GM19467 (cell line): ENCODE measurements at regions not wholly inside any gene's neighbourhood (a gene's known extent, or its start where the extent isn't known, plus 50 kb on each side); places are given as distances from the start of the nearest gene placed in this dataset.

Experiments
- ATAC-seq: cut with Tn5 transposase; IDR thresholded peaks from one replicate; pipeline ENCODE4 v1.9.1; 2021; ENCODE audit warnings: mild to moderate bottlenecking, moderate library complexity; ENCODE audit not compliant: unreplicated experiment

DNA sequence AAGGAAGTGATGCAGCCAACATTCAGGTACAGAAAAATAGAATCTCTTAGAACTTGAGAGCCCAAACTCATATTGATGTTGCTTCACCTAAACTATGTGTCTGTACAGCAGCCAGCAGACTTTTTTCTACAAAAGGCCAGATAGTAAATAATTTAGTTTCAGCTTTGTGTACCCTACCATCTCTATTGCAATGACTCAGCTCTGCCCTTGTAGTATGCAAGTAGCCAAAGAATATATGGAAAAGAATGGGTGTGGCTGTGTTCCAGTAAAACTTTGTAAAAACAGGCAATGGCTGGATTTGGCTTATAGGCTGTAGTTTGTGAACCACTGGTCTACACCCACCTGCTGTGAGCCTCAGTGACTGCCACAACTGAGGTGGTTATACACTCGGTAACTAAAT, 392.5 kb upstream of the RARB start:
- no peak for ATAC-seq

DNA sequence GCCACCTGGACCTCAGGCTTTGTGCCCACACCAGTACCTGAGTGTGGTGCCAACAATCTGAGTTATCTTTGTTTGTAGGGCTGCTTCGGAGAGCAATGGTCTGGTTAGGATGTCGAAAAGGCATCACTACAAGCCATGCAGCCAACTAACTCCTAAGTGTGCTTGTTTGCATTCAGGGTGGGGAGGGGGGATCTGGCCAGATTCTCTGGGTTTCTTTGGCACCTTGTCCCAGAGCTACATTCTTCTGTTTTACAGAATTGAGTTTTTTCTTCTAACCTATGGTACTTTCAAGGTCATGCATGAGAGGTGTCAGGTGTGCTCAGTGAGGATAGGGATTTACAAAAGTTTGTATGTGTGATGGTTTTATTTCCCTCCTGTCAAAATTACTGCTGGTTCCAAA, 391.4 kb upstream of the RARB start:
- no peak for ATAC-seq

DNA sequence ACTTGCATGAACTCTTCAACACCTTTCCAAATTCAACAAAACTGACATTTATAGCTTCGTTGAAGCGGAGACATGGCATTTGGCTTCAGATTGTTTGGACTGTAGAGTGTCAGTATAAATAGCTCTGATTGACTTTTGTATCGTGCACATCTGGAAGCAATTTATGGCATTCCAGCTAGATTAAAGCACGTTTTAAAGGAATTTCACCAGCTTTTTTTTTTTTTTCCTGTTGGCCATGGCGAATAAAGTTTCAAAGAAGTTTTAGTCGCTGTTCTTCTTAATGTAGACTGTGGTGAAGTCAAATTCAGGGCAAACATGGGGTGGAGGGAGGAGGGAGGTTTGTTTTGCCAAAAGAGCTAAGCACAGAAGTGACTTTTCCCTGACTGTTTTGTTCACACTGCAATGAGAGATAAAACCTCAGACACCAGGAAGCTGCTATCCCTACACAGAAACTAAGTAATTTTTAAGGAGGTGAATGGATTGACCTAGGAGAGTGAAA, 391.0 kb upstream of the RARB start:
- no peak for ATAC-seq

DNA sequence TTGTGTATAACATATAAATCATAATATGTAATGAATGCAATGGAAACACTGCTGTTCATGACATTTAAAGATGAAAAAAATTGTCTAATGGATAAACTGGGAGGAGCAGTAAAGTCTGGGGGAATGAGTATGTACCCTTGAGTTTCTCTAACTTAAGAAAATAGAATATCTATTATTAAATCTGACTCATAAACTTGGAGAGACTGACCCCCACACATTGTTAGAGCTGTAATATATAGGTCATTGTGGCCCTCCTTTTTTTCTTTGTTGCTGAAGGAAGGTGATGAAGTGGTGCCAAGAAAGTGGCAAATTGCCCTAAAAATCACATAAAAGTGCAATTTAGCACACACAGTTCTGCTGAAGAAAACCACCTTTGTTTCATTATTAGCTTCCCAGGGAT, 389.8 kb upstream of the RARB start:
- no peak for ATAC-seq

- ATAC-seq, result no peak
Measured at GRCh38 chr3:25038922-25039321, 389.1 kb upstream of the RARB start.

DNA sequence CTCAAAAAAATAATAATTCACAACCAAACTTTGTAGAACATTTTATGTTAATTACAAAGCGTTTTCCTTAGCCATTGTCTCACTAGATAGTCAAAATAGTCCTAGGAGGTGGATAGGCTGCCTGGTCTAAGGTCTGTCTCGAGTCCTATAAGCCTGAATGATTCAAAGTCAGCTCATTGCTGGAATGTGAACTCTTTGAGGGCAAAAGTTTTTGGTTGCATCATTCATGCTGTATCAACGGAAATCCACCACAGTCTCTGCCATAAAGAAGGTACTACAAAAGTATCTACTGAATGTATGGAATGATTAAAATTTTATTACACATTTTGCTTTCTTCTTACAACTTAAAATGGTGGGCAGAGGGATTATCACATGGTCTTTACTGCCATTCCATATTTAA, 387.3 kb upstream of the RARB start:
- no peak for ATAC-seq

DNA sequence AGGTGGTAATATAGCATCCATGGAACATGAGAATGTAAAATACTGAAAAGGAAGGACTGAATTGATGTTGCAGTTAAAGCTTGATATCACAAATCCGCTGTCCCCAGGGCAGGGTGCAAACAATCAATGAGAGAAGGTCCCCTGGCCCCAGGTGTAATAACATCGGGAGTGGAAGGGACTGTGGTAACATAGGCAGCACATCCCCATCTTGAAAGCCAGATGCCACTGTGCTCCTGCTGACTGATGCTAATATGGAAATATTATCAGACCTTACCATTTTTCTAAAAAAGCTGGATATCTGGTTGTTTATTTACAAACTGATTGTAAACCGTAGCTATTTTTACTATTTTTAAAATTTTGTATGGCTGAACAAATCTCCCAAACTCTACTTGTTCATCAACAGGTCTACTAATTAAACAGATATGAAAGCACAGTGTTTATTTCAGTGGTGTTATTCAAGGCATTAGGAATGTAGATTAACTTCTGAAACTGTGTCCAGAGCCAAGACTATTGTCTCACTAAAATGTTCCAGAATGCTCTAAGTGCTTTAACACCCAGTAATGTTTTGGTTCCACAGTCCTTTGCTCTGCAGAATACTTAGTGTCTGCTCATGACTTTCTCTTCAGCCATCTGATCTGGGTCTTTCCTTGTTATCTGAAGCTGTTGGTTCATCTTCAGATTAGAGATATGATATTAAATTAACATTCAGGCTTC, 386.0 kb upstream of the RARB start:
- no peak for ATAC-seq

- no peak for ATAC-seq
Measured at GRCh38 chr3:25043177-25043576, 384.9 kb upstream of the RARB start.

DNA sequence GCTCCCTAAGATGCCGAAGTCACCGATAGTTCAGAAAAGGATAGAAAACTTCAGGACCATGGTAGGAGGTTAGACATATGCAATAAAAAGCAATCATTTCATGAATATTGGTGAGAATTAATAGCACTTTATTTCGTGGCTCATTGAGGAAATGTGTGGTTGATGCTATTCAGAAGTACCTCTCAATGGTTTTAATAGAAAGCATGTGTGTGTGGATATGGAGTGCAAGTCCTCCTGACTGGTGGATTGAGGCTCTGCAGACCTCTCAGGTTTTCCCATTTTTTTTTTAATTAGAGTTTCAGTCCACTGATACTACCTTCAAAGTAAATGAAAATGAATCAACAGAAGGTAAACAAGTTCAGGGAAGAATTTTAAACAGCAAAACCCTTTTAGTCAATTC, 384.3 kb upstream of the RARB start:
- no peak for ATAC-seq

DNA sequence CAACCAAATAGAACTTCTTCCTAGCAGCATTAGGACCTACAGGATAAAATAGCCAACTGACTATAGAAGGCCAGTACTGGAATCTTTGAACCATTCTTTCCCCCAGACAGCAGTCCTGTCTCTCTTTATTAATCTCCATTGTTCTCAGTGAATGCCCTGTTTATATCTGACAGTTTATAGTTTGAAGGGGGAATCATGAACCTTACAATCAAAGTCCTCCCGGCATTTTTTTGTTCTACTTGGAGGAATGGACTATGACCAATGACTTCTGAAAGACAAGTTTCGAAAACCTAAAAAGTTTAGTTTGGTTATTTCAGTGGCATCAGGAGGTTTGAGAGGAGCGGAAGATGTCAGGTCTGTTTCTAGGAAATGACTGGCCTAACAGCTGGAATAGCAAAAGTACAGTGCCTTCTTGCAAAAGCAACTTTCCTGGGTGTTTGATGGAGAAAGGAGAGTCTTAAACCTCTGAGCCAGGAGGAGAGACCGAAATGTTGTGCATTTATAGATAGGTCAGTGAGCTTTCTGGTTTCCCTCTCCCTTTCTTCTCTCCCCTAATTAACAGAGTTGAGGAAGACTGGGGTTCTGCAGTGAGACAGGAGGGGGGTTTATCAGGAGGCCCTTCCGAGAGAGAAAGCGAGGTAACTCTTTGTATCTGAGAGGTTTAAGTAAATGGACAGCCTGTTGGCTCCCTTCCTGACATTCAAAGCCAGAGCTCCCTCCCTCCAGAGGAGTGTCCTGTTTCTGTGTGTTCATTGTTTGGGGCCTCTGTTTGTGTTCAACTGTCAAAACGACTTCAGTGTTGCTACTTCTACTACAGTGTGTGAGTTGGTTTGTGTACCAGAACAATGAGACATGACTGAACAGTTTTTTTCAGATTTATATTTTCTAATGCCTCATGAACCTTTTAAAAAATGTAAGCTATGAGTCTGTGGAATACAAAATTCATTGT, 383.0 kb upstream of the RARB start:
- no peak for ATAC-seq

DNA sequence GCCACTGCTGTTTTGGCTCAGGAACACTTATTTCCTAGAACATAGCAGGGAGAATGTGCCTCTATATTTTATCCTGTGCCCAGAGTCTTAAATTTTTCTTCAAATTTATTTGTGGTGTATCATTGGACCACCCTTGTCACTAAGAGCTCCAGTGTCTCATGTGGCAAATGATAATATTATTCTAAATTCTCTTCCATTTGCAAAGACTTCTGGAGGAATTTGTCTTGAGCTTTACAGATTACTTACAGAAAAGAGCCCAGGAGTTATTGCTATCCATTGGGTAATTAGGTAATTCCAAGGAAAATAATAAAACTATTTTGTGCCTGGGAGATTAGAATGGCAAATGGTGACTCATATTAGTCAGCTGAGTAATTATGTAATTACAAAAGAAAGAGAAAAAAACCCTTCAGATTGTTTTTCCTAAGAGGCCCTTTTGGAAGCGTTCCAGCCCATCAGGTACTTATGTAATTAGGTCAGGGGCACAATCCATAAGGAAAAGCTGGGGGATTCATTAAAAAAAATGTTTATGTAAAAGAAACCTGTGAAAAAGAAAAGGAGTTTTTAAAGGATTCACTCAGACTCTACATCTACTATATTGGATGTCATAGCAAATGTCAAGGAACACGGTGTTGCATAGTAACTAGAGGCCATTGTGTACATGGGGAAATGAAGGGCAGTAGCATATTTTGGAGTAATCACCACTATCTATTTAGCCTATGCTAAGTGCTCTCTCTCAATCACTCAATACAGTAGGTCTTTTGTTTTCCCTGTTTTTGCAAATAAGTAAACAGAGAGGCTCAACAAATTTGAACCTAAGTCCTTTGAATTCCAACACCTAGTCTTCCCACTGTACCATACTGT, 380.9 kb upstream of the RARB start:
- no peak for ATAC-seq

DNA sequence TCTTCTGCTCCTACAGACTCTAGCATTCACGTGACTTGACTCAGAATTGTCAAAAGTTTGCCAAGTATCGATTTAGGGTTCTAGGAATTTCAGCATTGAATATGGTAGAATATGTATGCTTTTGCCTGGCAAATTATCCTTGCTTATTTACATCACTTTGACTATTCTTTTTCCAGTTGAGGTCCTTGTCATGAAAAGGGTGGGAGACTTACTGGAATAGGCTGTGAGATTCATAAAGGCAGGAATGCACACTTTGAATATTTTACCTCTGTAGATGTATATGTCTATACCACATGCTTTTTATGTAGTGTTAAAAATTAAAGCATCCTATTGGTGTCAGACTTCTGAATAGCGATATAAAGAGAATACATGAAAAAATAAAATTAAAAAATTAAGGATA, 378.8 kb upstream of the RARB start:
- ATAC-seq, result no peak

- ATAC-seq, result no peak
Measured at GRCh38 chr3:25053360-25053759, 374.7 kb upstream of the RARB start.

DNA sequence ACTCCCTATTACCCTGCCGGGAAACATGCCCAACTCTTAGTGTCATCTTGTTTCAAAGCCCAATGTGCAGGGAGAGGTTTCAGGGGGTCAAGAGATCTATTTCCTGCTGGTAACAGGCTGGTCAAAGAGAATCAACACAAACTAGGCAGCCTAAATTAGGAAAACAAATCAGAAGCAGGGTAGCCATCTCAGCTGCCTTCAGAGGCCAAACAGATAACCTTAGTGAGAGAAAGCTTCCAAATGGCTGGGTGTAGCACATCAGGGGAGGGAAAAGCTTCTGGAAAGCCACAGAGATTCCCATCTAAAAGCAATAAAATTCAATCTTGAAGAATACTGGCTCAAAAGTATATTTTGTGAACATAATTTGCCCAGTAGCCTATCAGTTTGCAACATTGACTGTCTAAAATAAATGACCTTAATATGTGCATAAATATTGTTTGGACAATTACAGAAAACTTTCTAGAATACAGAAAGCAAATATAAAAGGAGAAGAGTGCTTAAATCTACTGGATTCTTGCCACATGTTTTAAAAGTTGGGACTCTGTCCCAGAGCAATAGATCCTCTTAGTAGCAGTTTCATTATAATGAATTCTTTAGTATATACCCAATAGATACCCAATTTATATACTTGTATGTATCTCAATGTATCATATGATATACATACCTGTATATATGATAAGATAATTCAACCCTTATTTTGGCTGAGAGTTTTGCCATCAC, 371.9 kb upstream of the RARB start:
- ATAC-seq, result no peak

- no peak for ATAC-seq
Measured at GRCh38 chr3:25056803-25057351, 371.2 kb upstream of the RARB start.

GRCh38 chr3:25057379-25057778, 370.7 kb upstream of the RARB start:
- no peak for ATAC-seq

DNA sequence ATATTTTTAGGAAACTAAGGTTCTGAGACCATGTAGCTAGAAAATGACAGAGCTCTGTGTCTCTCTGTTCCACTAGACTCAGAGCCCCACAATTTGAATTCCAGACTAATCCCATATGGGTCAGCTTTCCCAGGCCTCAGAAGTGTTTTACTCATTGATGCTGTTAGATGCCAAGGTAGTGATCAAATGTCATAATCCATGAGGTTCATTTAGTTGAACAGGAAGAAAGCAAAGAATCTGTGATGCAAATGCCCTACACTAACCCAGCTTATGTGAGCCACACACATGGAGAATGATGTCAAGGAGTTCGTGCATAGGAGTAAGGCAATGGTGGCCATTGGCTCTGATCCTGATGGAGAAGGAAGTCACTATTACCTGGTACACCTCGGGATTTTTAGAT, 363.4 kb upstream of the RARB start:
- ATAC-seq, result no peak

- ATAC-seq, result no peak
Measured at GRCh38 chr3:25069970-25070369, 358.1 kb upstream of the RARB start.

DNA sequence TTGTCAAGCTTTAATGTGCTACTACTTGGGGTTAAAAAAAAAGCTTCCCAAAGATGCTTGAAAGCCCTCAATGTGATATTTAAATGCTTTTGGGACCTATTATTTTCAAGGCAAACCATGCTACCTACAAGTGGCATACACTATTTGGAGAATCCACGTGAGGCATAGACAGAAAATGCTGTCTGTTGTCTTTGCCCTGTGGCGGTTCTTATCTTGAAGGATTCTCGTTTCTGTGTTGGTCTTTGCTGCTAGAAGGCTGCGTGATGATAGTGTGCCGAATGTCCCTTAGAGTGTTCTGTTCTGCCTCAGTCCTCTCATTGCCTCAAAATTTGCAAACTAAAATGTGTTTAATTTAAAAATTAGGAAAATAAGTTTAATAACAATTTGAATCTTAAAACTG, 356.2 kb upstream of the RARB start:
- no peak for ATAC-seq

GRCh38 chr3:25073423-25073822, 354.6 kb upstream of the RARB start:
- no peak for ATAC-seq
